ENCODE measurements at regions not wholly inside any gene's neighbourhood (a gene's known extent, or its start where the extent isn't known, plus 50 kb on each side); places are given as distances from the start of the nearest gene placed in this dataset.

GRCh38 chr12:115478505-115478904 is 794.5 kb upstream of the TBX3 start:
- TF ChIP-seq GATA3 (IDR thresholded peaks at IDR 0.05; ENCODE audit: low read depth, low read length) (no peak), GATA2 (IDR thresholded peaks at IDR 0.05; ENCODE audit: low read depth, low read length) (no peak)
